Keratinocyte (primary cell): ENCODE measurements at regions not wholly inside any gene's neighbourhood (a gene's known extent, or its start where the extent isn't known, plus 50 kb on each side); places are given as distances from the start of the nearest gene placed in this dataset.

Experiments used
- DNase-seq: peaks from one replicate; pipeline ENCODE4 v3.0.0-alpha.2; 2011; ENCODE audit warnings: low read depth, missing footprints, low spot score
- FAIRE-seq: peaks from 2 replicates; lab custom pipeline; 2011; peaks lifted over from hg19 to GRCh38; lab: Jason Lieb, UNC
- H2AFZ ChIP-seq: 2 replicates; pipeline ENCODE4 v1.6.0; 2012; ENCODE audit warnings: low read length, control low read depth, inconsistent platforms; ENCODE audit not compliant: control insufficient read depth
- H3K27ac ChIP-seq: 2 replicates; pipeline ENCODE4 v1.5.1; 2011; ENCODE audit warnings: low read length; ENCODE audit not compliant: control insufficient read depth, insufficient read depth
- H3K27me3 ChIP-seq: 3 replicates; pipeline ENCODE4 v1.6.0; 2011; ENCODE audit warnings: low read length; ENCODE audit not compliant: control insufficient read depth, insufficient read depth; ENCODE audit errors: extremely low read depth
- H3K36me3 ChIP-seq, 2 experiments: 2 replicates in 1 of 2; 3 replicates in 1 of 2; pipeline ENCODE4 v1.5.1; 2011; ENCODE audit warnings: low read length in 2 of 2, mild to moderate bottlenecking in 1 of 2; ENCODE audit not compliant: control insufficient read depth in 2 of 2, insufficient read depth in 2 of 2; ENCODE audit errors: extremely low read depth in 1 of 2
- H3K4me1 ChIP-seq: 3 replicates; pipeline ENCODE4 v1.5.1; 2011; ENCODE audit warnings: low read length; ENCODE audit not compliant: control insufficient read depth, insufficient read depth; ENCODE audit errors: extremely low read depth
- H3K4me2 ChIP-seq: 3 replicates; pipeline ENCODE4 v1.6.0; 2011; ENCODE audit warnings: low read depth, low read length; ENCODE audit not compliant: control insufficient read depth, insufficient read depth; ENCODE audit errors: extremely low read depth
- H3K4me3 ChIP-seq, 3 experiments: fragments of 200-600 bp in 1 of 3; sonication (generic) in 1 of 3; 2 replicates in 2 of 3; 3 replicates in 1 of 3; pipeline ENCODE4 v1.5.1; 2011 to 2016; ENCODE audit warnings: low read length in 3 of 3, mild to moderate bottlenecking in 3 of 3, control low read depth in 2 of 3, inconsistent platforms in 1 of 3, low read depth in 1 of 3, mixed read lengths in 1 of 3, mixed run types in 1 of 3, moderate library complexity in 1 of 3; ENCODE audit not compliant: control insufficient read depth in 2 of 3, insufficient read depth in 2 of 3; ENCODE audit errors: extremely low read depth in 1 of 3
- H3K79me2 ChIP-seq: 2 replicates; pipeline ENCODE4 v1.6.0; 2012; ENCODE audit warnings: low read length; ENCODE audit not compliant: control insufficient read depth, insufficient read depth
- H3K9ac ChIP-seq: 3 replicates; pipeline ENCODE4 v1.6.0; 2011; ENCODE audit warnings: low read length; ENCODE audit not compliant: control insufficient read depth, insufficient read depth; ENCODE audit errors: extremely low read depth
- H3K9me1 ChIP-seq: 3 replicates; pipeline ENCODE4 v1.6.0; 2011; ENCODE audit warnings: low read length; ENCODE audit not compliant: control insufficient read depth, insufficient read depth; ENCODE audit errors: extremely low read depth
- H3K9me3 ChIP-seq: 2 replicates; pipeline ENCODE4 v1.5.1; 2012; ENCODE audit warnings: low read depth, low read length; ENCODE audit not compliant: control insufficient read depth
- H4K20me1 ChIP-seq: 3 replicates; pipeline ENCODE4 v1.6.0; 2011; ENCODE audit warnings: low read length; ENCODE audit not compliant: control insufficient read depth, insufficient read depth; ENCODE audit errors: extremely low read depth
- CTCF ChIP-seq, 3 experiments: IDR thresholded peaks in 1 of 3; conservative IDR thresholded peaks in 1 of 3; optimal IDR thresholded peaks in 1 of 3; 2 replicates in 2 of 3; 3 replicates in 1 of 3; pipeline versions ENCODE3 to v1.5.1; 2011; ENCODE audit warnings: low read length in 3 of 3, mild to moderate bottlenecking in 3 of 3, moderate library complexity in 2 of 3, control low read depth in 1 of 3, inconsistent platforms in 1 of 3; ENCODE audit not compliant: insufficient read depth in 2 of 3; ENCODE audit errors: extremely low read depth in 1 of 3
- EZH2 ChIP-seq: IDR thresholded peaks from one replicate; pipeline ENCODE4 v1.6.1; 2012; ENCODE audit warnings: inconsistent platforms, mild to moderate bottlenecking, low read length, moderate library complexity
- dilution Hi-C: fragments of 300-500 bp; cut with MboI; formaldehyde crosslinking; loops from one replicate; pipeline ENCODE4 v1.7.0; 2020; ENCODE audit warnings: low sequenced_read_pairs; ENCODE audit not compliant: extremely low pct_ligation_motif_present

GRCh38 chr16:65543781-65544740, 422.2 kb upstream of the CDH11 start:
- no peaks in the 10 kb centered on the region for H3K36me3 ChIP-seq
- no peak overlapping the region for H3K4me2 ChIP-seq
- H3K4me3 ChIP-seq = no peak overlapping the region
- no peaks in the 10 kb centered on the region for H4K20me1 ChIP-seq
- no peaks in the 10 kb centered on the region for H3K27me3 ChIP-seq
- FAIRE-seq (peak; percentile 60), DNase-seq (no peak)
- no peak overlapping the region for H2AFZ ChIP-seq
- dilution Hi-C loops = no loop called here
- H3K4me1 ChIP-seq = peaks cover 24% of the 10 kb centered on the region
- H3K9me3 ChIP-seq = no peaks in the 10 kb centered on the region
- TF ChIP-seq EZH2 = no peak
- no peak for TF ChIP-seq CTCF (optimal IDR thresholded peaks at IDR 0.05 in 1 of 3, IDR thresholded peaks at IDR 0.05 in 1 of 3, conservative IDR thresholded peaks at IDR 0.05 in 1 of 3; ENCODE audit: extremely low read depth in 1 of 3, insufficient read depth in 2 of 3, low read length in 3 of 3)
- no peak overlapping the region for H3K9ac ChIP-seq
- H3K27ac ChIP-seq = no peak overlapping the region
- no peaks in the 10 kb centered on the region for H3K79me2 ChIP-seq
- H3K9me1 ChIP-seq = no peaks in the 10 kb centered on the region

GRCh38 chr16:65541646-65542045, 419.8 kb upstream of the CDH11 start:
- Histone ChIP-seq H3K27ac (no peak overlapping the region), H3K27me3 (no peaks in the 10 kb centered on the region), H3K4me1 (peaks cover 5% of the 10 kb centered on the region), H3K9me1 (no peaks in the 10 kb centered on the region), H3K9ac (no peak overlapping the region), H3K36me3 (no peaks in the 10 kb centered on the region), H3K9me3 (no peaks in the 10 kb centered on the region), H3K4me2 (no peak overlapping the region), H4K20me1 (no peaks in the 10 kb centered on the region), H3K4me3 (no peak overlapping the region), H3K79me2 (no peaks in the 10 kb centered on the region), H2AFZ (no peak overlapping the region)
- DNase-seq (no peak), FAIRE-seq (no peak)
- TF ChIP-seq EZH2 (no peak), CTCF (optimal IDR thresholded peaks at IDR 0.05 in 1 of 3, IDR thresholded peaks at IDR 0.05 in 1 of 3, conservative IDR thresholded peaks at IDR 0.05 in 1 of 3; ENCODE audit: extremely low read depth in 1 of 3, insufficient read depth in 2 of 3, low read length in 3 of 3) (no peak)
- dilution Hi-C loops = no loop called here
